H9 (cell line): ENCODE measurements at regions not wholly inside any gene's neighbourhood (a gene's known extent, or its start where the extent isn't known, plus 50 kb on each side); places are given as distances from the start of the nearest gene placed in this dataset.

Experiments used
- DNase-seq: peaks from one replicate; pipeline ENCODE4 v3.0.0-alpha.2; 2017
- H2AFZ ChIP-seq: one replicate; pipeline ENCODE4 v1.6.1; 2013; ENCODE audit warnings: mild to moderate bottlenecking, low read length, control low read depth, moderate library complexity
- H2AK5ac ChIP-seq: 2 replicates; pipeline ENCODE4 v1.6.1; 2013; ENCODE audit warnings: low read length, control low read depth, mixed read lengths; ENCODE audit not compliant: insufficient read length
- H2BK120ac ChIP-seq: one replicate; pipeline ENCODE4 v1.6.1; 2013; ENCODE audit warnings: low read depth, mild to moderate bottlenecking, low read length, control low read depth, inconsistent platforms; ENCODE audit not compliant: poor library complexity, severe bottlenecking
- H2BK12ac ChIP-seq: 2 replicates; pipeline ENCODE4 v1.6.1; 2013; ENCODE audit warnings: low read length, control low read depth, mixed read lengths, low read depth; ENCODE audit not compliant: insufficient read length
- H2BK15ac ChIP-seq: 2 replicates; pipeline ENCODE4 v1.6.1; 2013; ENCODE audit warnings: low read depth, low read length, control low read depth
- H2BK20ac ChIP-seq: one replicate; pipeline ENCODE4 v1.6.1; 2013; ENCODE audit warnings: low read depth, mild to moderate bottlenecking, low read length, control low read depth, inconsistent platforms; ENCODE audit not compliant: poor library complexity, severe bottlenecking
- H2BK5ac ChIP-seq: 2 replicates; pipeline ENCODE4 v1.6.1; 2013; ENCODE audit warnings: low read length, control low read depth, mixed read lengths; ENCODE audit not compliant: insufficient read length
- H3K14ac ChIP-seq: 2 replicates; pipeline ENCODE4 v1.6.1; 2013; ENCODE audit warnings: low read length, control low read depth; ENCODE audit not compliant: insufficient read depth
- H3K18ac ChIP-seq: 2 replicates; pipeline ENCODE4 v1.6.1; 2013; ENCODE audit warnings: low read depth, mild to moderate bottlenecking, mixed read lengths, low read length, control low read depth; ENCODE audit not compliant: insufficient read length
- H3K23ac ChIP-seq: 2 replicates; pipeline ENCODE4 v1.6.1; 2013; ENCODE audit warnings: low read length, control low read depth, mixed read lengths, low read depth; ENCODE audit not compliant: insufficient read length
- H3K23me2 ChIP-seq: 2 replicates; pipeline ENCODE4 v1.6.1; 2013; ENCODE audit warnings: low read depth, mild to moderate bottlenecking, mixed read lengths, low read length, control low read depth; ENCODE audit not compliant: insufficient read length, poor library complexity, severe bottlenecking
- H3K27ac ChIP-seq: 2 replicates; pipeline ENCODE4 v1.5.1; 2013; ENCODE audit warnings: low read length, control low read depth, mixed read lengths, low read depth; ENCODE audit not compliant: insufficient read length
- H3K27me3 ChIP-seq: 2 replicates; pipeline ENCODE4 v1.6.1; 2013; ENCODE audit warnings: low read length, control low read depth, inconsistent platforms; ENCODE audit not compliant: insufficient read depth
- H3K4ac ChIP-seq: 2 replicates; pipeline ENCODE4 v1.6.1; 2013; ENCODE audit warnings: low read depth, mild to moderate bottlenecking, control low read depth, inconsistent platforms, low read length, moderate library complexity
- H3K4me1 ChIP-seq: 2 replicates; pipeline ENCODE4 v1.6.1; 2013; ENCODE audit warnings: low read length, control low read depth, inconsistent platforms; ENCODE audit not compliant: insufficient read depth
- H3K4me2 ChIP-seq: 2 replicates; pipeline ENCODE4 v1.6.1; 2013; ENCODE audit warnings: low read length, control low read depth, mixed read lengths; ENCODE audit not compliant: insufficient read length, insufficient read depth
- H3K56ac ChIP-seq: 2 replicates; pipeline ENCODE4 v1.6.1; 2013; ENCODE audit warnings: low read depth, mild to moderate bottlenecking, mixed read lengths, low read length, control low read depth; ENCODE audit not compliant: insufficient read length
- H3K79me1 ChIP-seq: 2 replicates; pipeline ENCODE4 v1.6.1; 2013; ENCODE audit warnings: low read depth, mild to moderate bottlenecking, moderate library complexity, low read length, control low read depth, inconsistent platforms; ENCODE audit not compliant: insufficient read depth, poor library complexity, severe bottlenecking
- H3K79me2 ChIP-seq: 2 replicates; pipeline ENCODE4 v1.6.1; 2013; ENCODE audit warnings: low read length, control low read depth, inconsistent platforms; ENCODE audit not compliant: insufficient read depth
- H3K9ac ChIP-seq: 2 replicates; pipeline ENCODE4 v1.6.1; 2013; ENCODE audit warnings: low read length, control low read depth, mixed read lengths; ENCODE audit not compliant: insufficient read length; ENCODE audit errors: extremely low read depth
- H3K9me3 ChIP-seq: one replicate; pipeline ENCODE4 v1.6.1; 2013; ENCODE audit warnings: low read depth, low read length, inconsistent platforms; ENCODE audit not compliant: control insufficient read depth
- H3T11ph ChIP-seq: one replicate; pipeline ENCODE4 v1.6.1; 2013; ENCODE audit warnings: mild to moderate bottlenecking, low read length, control low read depth, inconsistent platforms
- H4K20me1 ChIP-seq: one replicate; pipeline ENCODE4 v1.6.1; 2013; ENCODE audit not compliant: control insufficient read depth, insufficient read length, insufficient read depth
- H4K5ac ChIP-seq: 2 replicates; pipeline ENCODE4 v1.6.1; 2013; ENCODE audit warnings: low read depth, mild to moderate bottlenecking, mixed read lengths, low read length, control low read depth; ENCODE audit not compliant: insufficient read length
- H4K8ac ChIP-seq: replicated peaks from 2 replicates; pipeline ENCODE4 v1.6.1; 2013; ENCODE audit warnings: low read length, control low read depth, mixed read lengths, low read depth; ENCODE audit not compliant: insufficient read length
- H4K91ac ChIP-seq: 2 replicates; pipeline ENCODE4 v1.6.1; 2013; ENCODE audit warnings: low read depth, mild to moderate bottlenecking, moderate library complexity, mixed read lengths, low read length, control low read depth; ENCODE audit not compliant: insufficient read length
- H3K27ac Mint-ChIP-seq, 3 experiments: 2 replicates in 2 of 3; 3 replicates in 1 of 3; pipeline ENCODE4 v1.8.0; 2020 to 2021; ENCODE audit warnings: mixed read lengths in 3 of 3, mild to moderate bottlenecking in 1 of 3, moderate library complexity in 1 of 3
- H3K27me3 Mint-ChIP-seq: 2 replicates; pipeline ENCODE4 v1.8.0; 2021; ENCODE audit warnings: low read depth, mild to moderate bottlenecking, moderate library complexity, mixed read lengths
- H3K36me3 Mint-ChIP-seq, 3 experiments: 2 replicates in 2 of 3; 3 replicates in 1 of 3; pipeline ENCODE4 v1.8.0; 2020 to 2021; ENCODE audit warnings: low read depth in 3 of 3, mixed read lengths in 3 of 3; ENCODE audit not compliant: insufficient read depth in 1 of 3
- H3K4me1 Mint-ChIP-seq, 2 experiments: 2 replicates each; pipeline ENCODE4 v1.8.0; 2020; ENCODE audit warnings: mixed read lengths in 2 of 2
- H3K4me3 Mint-ChIP-seq, 2 experiments: 2 replicates in 1 of 2; 3 replicates in 1 of 2; pipeline ENCODE4 v1.8.0; 2020 to 2021; ENCODE audit warnings: mild to moderate bottlenecking in 2 of 2, mixed read lengths in 2 of 2, moderate library complexity in 1 of 2
- H3K9me3 Mint-ChIP-seq, 2 experiments: 2 replicates in 1 of 2; 3 replicates in 1 of 2; pipeline ENCODE4 v1.8.0; 2020; ENCODE audit warnings: mild to moderate bottlenecking in 2 of 2, mixed read lengths in 2 of 2, moderate library complexity in 1 of 2
- WGBS: extraction: QIAGEN DNeasy Blood & Tissue Kit; methylation state at CpG from one replicate; pipeline ENCODE4 v1.1.7; 2013; ENCODE audit warnings: missing lambda C conversion rate, low lambda C conversion rate, mixed read lengths; ENCODE audit not compliant: insufficient read length; ENCODE audit errors: extremely low coverage; 5-methylcytosine and 5-hydroxymethylcytosine counted together
- TF ChIP-seq, protein P1 (sequence below): fragments of 200-600 bp; sonication (generic); conservative IDR thresholded peaks from 3 replicates; pipeline ENCODE4 v1.8.0; 2021; ENCODE audit warnings: antibody characterized with exemption, mild to moderate bottlenecking

DNA sequence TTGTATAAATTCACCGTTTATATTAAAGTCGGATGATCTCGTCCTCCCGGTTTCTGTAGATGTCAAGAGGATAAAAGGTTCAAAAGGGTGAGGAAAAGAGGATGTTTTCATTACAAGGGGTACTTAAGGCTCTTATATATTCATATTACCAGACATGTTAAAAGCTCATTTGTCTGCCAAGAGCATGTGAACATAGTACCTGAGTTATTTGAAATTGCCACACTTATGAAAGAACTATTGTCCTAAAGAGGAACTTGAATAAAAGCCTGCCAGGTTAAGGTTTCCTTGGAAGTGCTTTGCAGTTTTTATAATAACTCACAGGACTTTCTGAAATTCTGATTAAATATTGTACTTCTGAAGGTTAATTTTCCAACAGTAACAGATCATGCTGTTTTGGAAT is 1915.1 kb downstream of the MAT2B start:
- Mint-ChIP-seq H3K4me3 (no peak overlapping the region), H3K27me3 (no peaks in the 10 kb centered on the region), H3K9me3 (peaks cover 5 to 6% of the 10 kb centered on the region in 2 experiments; a peak in 3 of 5 replicates), H3K4me1 (no peaks in the 10 kb centered on the region), H3K36me3 (no peaks in the 10 kb centered on the region; a peak in 1 of 7 replicates), H3K27ac (no peak overlapping the region)
- Histone ChIP-seq H3K18ac (no peak overlapping the region), H2AK5ac (no peak overlapping the region), H4K91ac (no peak overlapping the region), H3K79me1 (no peaks in the 10 kb centered on the region), H3K23ac (no peak overlapping the region), H4K20me1 (no peaks in the 10 kb centered on the region), H3K79me2 (no peaks in the 10 kb centered on the region), H3K27ac (no peak overlapping the region), H3K9me3 (no peaks in the 10 kb centered on the region), H2BK120ac (no peak overlapping the region), H3K9ac (no peak overlapping the region), H3K4me2 (no peak overlapping the region), H2AFZ (no peak overlapping the region), H4K8ac (no peak overlapping the region), H3K4me1 (no peaks in the 10 kb centered on the region), H3K56ac (no peak overlapping the region), H3K27me3 (no peaks in the 10 kb centered on the region), H4K5ac (no peak overlapping the region), H3K4ac (no peak overlapping the region), H3T11ph (no peak overlapping the region), H3K14ac (no peak overlapping the region), H2BK15ac (no peak overlapping the region), H2BK12ac (no peak overlapping the region), H3K23me2 (no peaks in the 10 kb centered on the region), H2BK20ac (no peak overlapping the region), H2BK5ac (no peak overlapping the region)
- TF ChIP-seq, protein P1, sequence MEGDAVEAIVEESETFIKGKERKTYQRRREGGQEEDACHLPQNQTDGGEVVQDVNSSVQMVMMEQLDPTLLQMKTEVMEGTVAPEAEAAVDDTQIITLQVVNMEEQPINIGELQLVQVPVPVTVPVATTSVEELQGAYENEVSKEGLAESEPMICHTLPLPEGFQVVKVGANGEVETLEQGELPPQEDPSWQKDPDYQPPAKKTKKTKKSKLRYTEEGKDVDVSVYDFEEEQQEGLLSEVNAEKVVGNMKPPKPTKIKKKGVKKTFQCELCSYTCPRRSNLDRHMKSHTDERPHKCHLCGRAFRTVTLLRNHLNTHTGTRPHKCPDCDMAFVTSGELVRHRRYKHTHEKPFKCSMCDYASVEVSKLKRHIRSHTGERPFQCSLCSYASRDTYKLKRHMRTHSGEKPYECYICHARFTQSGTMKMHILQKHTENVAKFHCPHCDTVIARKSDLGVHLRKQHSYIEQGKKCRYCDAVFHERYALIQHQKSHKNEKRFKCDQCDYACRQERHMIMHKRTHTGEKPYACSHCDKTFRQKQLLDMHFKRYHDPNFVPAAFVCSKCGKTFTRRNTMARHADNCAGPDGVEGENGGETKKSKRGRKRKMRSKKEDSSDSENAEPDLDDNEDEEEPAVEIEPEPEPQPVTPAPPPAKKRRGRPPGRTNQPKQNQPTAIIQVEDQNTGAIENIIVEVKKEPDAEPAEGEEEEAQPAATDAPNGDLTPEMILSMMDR, result no peak
- DNase-seq, result no peak
- WGBS, result no CpG with 5 or more reads among the region's 4 CpGs
